ENCODE measurements at regions not wholly inside any gene's neighbourhood (a gene's known extent, or its start where the extent isn't known, plus 50 kb on each side); places are given as distances from the start of the nearest gene placed in this dataset.

DNA sequence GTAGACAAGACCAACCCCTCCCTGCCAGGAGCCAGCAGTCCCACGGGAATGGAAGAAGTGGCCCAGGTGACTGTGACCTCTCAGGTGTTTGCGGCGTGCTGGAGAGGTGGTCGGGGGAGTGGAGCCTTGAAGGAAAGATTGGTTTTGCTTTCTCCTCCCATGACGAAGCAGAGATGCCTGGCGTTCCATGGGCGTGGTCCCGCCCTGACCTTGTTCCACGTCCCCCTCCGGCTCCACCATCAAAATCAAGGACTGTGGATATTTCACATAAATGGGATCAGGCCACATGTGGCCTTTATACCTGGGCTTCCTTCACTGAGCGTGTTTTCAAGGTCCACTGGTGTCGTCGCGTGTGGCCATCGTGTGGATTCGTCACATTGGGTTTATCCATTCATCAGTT is 270.6 kb upstream of the TNRC6C start:
- Histone ChIP-seq H3K9me3 (no peaks in the 10 kb centered on the region), H3K4me1 (no peaks in the 10 kb centered on the region), H3K4me3 (no peak overlapping the region), H3K27ac (no peak overlapping the region), H3K27me3 (no peaks in the 10 kb centered on the region), H3K36me3 (no peaks in the 10 kb centered on the region)
- no peak for DNase-seq
- no peak for TF ChIP-seq POLR2A (IDR thresholded peaks at IDR 0.05)
- intact Hi-C loops (cut with DNase I; ENCODE audit: low total_unique reads), result no loop called here

DNA sequence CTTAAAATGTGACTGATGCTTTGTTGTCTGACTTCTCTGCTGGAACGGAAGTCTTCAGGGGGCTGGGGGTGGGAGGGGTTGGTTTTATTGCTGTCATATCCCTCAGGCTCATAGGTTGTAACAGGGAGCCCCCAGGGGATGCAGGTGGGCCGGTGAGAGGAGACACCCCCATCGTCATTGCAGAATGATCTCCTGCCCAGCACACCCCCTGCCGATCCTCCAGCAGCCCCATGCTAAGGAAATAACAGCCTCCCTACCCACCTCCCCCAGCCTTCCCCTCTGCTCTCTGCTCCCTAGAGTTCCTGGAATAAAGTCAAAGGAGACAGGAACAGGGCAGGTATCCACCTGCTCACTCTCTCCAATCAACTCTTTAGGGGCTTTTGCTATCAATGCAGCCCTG is 270.1 kb upstream of the TNRC6C start:
- intact Hi-C loops (cut with DNase I; ENCODE audit: low total_unique reads), result no loop called here
- H3K27me3 ChIP-seq, result no peaks in the 10 kb centered on the region
- TF ChIP-seq, protein P1, sequence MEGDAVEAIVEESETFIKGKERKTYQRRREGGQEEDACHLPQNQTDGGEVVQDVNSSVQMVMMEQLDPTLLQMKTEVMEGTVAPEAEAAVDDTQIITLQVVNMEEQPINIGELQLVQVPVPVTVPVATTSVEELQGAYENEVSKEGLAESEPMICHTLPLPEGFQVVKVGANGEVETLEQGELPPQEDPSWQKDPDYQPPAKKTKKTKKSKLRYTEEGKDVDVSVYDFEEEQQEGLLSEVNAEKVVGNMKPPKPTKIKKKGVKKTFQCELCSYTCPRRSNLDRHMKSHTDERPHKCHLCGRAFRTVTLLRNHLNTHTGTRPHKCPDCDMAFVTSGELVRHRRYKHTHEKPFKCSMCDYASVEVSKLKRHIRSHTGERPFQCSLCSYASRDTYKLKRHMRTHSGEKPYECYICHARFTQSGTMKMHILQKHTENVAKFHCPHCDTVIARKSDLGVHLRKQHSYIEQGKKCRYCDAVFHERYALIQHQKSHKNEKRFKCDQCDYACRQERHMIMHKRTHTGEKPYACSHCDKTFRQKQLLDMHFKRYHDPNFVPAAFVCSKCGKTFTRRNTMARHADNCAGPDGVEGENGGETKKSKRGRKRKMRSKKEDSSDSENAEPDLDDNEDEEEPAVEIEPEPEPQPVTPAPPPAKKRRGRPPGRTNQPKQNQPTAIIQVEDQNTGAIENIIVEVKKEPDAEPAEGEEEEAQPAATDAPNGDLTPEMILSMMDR (IDR thresholded peaks at IDR 0.05), result no peak
- TF ChIP-seq POLR2A (IDR thresholded peaks at IDR 0.05), result no peak
- no peaks in the 10 kb centered on the region for H3K4me1 ChIP-seq
- no peak overlapping the region for H3K4me3 ChIP-seq
- no peak for DNase-seq
- no peak overlapping the region for H3K27ac ChIP-seq
- no peaks in the 10 kb centered on the region for H3K9me3 ChIP-seq
- no peaks in the 10 kb centered on the region for H3K36me3 ChIP-seq

DNA sequence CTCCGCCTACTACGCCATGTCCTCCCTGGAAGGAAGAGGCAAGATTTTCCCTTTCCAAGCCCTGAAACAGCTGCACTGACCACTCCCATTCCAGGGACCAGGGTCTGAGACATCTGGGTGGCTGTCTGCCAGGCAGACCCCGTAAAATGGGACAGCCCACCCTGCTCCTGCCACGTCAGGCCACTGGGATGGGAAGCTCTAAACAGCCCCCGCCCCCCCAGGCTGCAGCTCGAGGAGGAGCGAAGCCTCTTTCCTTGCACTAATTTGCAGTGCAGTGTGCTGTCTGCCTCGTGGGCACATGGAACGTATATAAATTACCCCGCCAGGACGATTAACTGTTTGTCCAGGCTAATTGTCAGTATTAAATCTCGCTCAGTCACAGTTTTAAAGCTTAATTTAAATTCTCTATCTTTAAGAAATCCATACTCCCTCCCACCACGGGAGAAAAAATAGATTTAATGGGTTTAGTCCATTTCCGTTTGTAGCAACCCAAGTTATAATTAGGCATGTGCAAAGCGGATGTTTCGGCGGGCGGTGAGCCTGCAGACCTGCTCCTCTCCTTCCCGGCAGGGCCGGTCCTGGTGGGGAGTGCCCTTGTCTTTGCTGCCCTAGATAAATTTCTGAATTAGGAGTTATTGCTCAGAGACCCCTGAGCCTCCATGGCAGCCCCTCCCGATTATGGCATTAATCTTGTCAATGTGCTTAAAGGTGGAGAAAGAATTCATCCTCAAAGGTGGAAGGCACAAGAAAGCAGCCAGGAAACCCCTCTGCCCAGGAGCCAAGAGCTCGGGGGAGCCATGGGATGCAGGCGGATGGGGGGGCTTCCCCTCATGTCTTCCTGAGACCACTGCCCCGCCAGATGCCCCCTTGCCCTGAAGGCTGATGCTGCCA is 268.0 kb upstream of the TNRC6C start:
- H3K4me1 ChIP-seq, result no peaks in the 10 kb centered on the region
- DNase-seq, result no peak
- no peak overlapping the region for H3K4me3 ChIP-seq
- no peaks in the 10 kb centered on the region for H3K9me3 ChIP-seq
- intact Hi-C loops (cut with DNase I; ENCODE audit: low total_unique reads), result no loop called here
- TF ChIP-seq, protein P1 (IDR thresholded peaks at IDR 0.05), result no peak
- no peak for TF ChIP-seq POLR2A (IDR thresholded peaks at IDR 0.05)
- no peak overlapping the region for H3K27ac ChIP-seq
- no peaks in the 10 kb centered on the region for H3K27me3 ChIP-seq
- no peaks in the 10 kb centered on the region for H3K36me3 ChIP-seq

DNA sequence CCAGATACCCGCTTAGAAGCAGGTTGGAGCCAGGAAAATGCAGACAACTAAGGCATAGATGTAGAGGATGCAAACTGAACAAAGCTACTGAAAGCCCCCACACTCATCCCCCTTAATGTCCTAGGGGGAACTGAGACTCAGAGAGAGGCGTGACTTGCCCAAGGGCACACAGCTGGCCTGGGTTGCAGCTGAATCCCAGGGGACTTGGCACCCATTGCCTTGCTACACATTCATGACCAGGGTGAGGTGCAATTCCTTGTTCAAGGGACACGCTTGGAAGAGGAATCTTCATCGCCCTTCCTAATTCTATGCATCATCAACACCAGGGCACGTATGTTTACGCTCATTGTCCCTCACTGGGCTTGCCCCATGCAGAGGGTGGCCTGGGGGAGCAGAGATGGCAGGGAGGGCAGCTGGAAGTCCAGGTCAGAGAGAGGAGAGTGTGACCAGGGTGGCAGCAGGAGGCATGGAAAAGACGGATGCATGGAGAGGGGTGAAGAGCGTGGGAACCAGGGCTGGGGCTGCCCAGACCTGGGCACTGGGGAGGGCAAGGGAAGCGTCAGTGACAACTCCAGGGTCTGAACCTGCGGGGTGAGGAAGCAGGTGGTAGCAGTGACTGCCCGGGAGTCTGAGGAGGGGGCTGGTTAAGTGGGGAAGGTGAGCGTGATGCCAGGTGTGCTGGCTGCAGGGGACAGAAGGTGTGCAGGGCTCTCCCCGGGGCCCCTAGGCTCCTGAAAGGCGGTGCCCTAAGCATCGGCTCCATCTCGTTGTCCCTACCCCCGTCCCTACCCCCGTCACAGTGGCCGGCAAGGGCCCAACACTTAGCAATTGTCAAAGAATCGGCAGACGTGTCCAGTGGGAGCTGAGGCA is 267.1 kb upstream of the TNRC6C start:
- TF ChIP-seq, protein P1 (IDR thresholded peaks at IDR 0.05), result no peak
- no peak for TF ChIP-seq POLR2A (IDR thresholded peaks at IDR 0.05)

DNA sequence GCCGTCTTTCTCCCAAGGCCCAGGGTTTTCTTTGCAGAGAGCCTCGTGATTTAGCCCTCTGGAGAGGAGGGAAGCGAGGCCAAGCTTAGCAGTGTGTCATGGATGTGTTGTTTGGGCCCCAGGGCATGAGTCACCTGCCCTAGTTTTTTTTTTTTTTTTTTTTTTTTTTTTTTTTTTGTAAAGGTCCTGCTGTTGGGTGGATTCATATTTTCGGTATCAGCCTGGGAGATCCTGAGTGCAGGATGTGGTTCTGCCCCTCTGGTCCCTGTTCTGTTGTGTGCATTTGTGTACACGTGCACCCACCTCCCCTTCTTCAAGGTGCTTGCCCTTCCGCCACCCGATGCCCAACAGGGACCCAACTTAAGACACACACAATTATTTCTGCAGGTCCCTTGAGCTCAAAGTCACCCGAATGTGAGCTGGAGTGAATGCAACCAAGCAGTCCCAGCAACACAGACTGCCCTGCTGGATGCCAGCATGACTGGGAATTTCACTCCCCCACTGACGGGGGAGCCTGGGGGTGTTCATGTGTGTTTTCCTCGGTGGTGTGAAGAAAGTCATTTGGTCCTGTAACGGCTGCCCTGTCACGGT is 265.8 kb upstream of the TNRC6C start:
- Histone ChIP-seq H3K36me3 (no peaks in the 10 kb centered on the region), H3K4me3 (no peak overlapping the region), H3K9me3 (no peaks in the 10 kb centered on the region), H3K4me1 (no peaks in the 10 kb centered on the region), H3K27ac (no peak overlapping the region), H3K27me3 (no peaks in the 10 kb centered on the region)
- intact Hi-C loops (cut with DNase I; ENCODE audit: low total_unique reads), result no loop called here
- DNase-seq, result no peak
- TF ChIP-seq, protein P1 (IDR thresholded peaks at IDR 0.05), result no peak
- TF ChIP-seq POLR2A (IDR thresholded peaks at IDR 0.05), result no peak

More for the DNA sequence above, 267.1 kb upstream of the TNRC6C start:
- Histone ChIP-seq H3K36me3 (no peaks in the 10 kb centered on the region), H3K4me3 (no peak overlapping the region), H3K27ac (no peak overlapping the region), H3K9me3 (no peaks in the 10 kb centered on the region), H3K4me1 (no peaks in the 10 kb centered on the region), H3K27me3 (no peaks in the 10 kb centered on the region)
- intact Hi-C loops (cut with DNase I; ENCODE audit: low total_unique reads), result no loop called here
- DNase-seq, result no peak
